ENCODE measurements at regions not wholly inside any gene's neighbourhood (a gene's known extent, or its start where the extent isn't known, plus 50 kb on each side); places are given as distances from the start of the nearest gene placed in this dataset.

- intact Hi-C loops (cut with micrococcal nuclease; ENCODE audit: unreplicated experiment): no loop called here
- H3K9me3 ChIP-seq (ENCODE audit: low read length): no peaks in the 10 kb centered on the region
- H3K4me2 ChIP-seq (ENCODE audit: low read length): no peak overlapping the region
- no peaks in the 10 kb centered on the region for H3K36me3 ChIP-seq (ENCODE audit: insufficient read depth, low read length)
- POLR2A ChIA-PET: no interaction called here
- H3K4me3 ChIP-seq (ENCODE audit: low read depth, low read length, poor library complexity, severe bottlenecking): no peak overlapping the region
- TF ChIP-seq CTCF (conservative IDR thresholded peaks at IDR 0.05; ENCODE audit: low read length) (no peak), EZH2phosphoT487 (IDR thresholded peaks at IDR 0.05; ENCODE audit: borderline replicate concordance, low read depth, low read length) (no peak)
- no TSS peak for BruUV-seq (replicated peaks)
- no peak overlapping the region for H3K27ac ChIP-seq (ENCODE audit: low read depth, low read length, poor library complexity, severe bottlenecking)
- no peaks in the 10 kb centered on the region for H3K9me2 ChIP-seq (ENCODE audit: insufficient read depth, low read length)
- CTCF ChIA-PET (ENCODE audit: unreplicated experiment): no interaction called here
- DNase-seq (ENCODE audit: low spot score): no peak
- no peaks in the 10 kb centered on the region for H4K20me1 ChIP-seq (ENCODE audit: insufficient read depth, low read length)
- no peak overlapping the region for H2AFZ ChIP-seq (ENCODE audit: low read length)
- no peaks in the 10 kb centered on the region for H3K79me2 ChIP-seq (ENCODE audit: insufficient read depth, low read depth, low read length)
- H3K4me1 ChIP-seq (ENCODE audit: insufficient read depth, low read length, poor library complexity, severe bottlenecking): no peaks in the 10 kb centered on the region
Measured at GRCh38 chr2:209125291-209125690, 298.6 kb upstream of the MAP2 start.

GRCh38 chr2:209138079-209138478, 285.8 kb upstream of the MAP2 start:
- DNase-seq (ENCODE audit: low spot score): no peak
- POLR2A ChIA-PET: no interaction called here
- Histone ChIP-seq H2AFZ (ENCODE audit: low read length) (no peak overlapping the region), H3K4me1 (ENCODE audit: insufficient read depth, low read length, poor library complexity, severe bottlenecking) (no peaks in the 10 kb centered on the region), H3K4me3 (ENCODE audit: low read depth, low read length, poor library complexity, severe bottlenecking) (no peak overlapping the region), H3K36me3 (ENCODE audit: insufficient read depth, low read length) (no peaks in the 10 kb centered on the region), H4K20me1 (ENCODE audit: insufficient read depth, low read length) (no peaks in the 10 kb centered on the region), H3K27ac (ENCODE audit: low read depth, low read length, poor library complexity, severe bottlenecking) (no peak overlapping the region), H3K9me3 (ENCODE audit: low read length) (no peaks in the 10 kb centered on the region), H3K79me2 (ENCODE audit: insufficient read depth, low read depth, low read length) (no peaks in the 10 kb centered on the region), H3K9me2 (ENCODE audit: insufficient read depth, low read length) (no peaks in the 10 kb centered on the region), H3K4me2 (ENCODE audit: low read length) (no peak overlapping the region)
- CTCF ChIA-PET (ENCODE audit: unreplicated experiment): no interaction called here
- TF ChIP-seq CTCF (conservative IDR thresholded peaks at IDR 0.05; ENCODE audit: low read length): no peak
- no peak for TF ChIP-seq EZH2phosphoT487 (IDR thresholded peaks at IDR 0.05; ENCODE audit: borderline replicate concordance, low read depth, low read length)
- intact Hi-C loops (cut with micrococcal nuclease; ENCODE audit: unreplicated experiment): no loop called here
- BruUV-seq (replicated peaks): no TSS peak

- Histone ChIP-seq H4K20me1 (ENCODE audit: insufficient read depth, low read length) (no peaks in the 10 kb centered on the region), H3K4me2 (ENCODE audit: low read length) (no peak overlapping the region), H3K9me2 (ENCODE audit: insufficient read depth, low read length) (no peaks in the 10 kb centered on the region), H2AFZ (ENCODE audit: low read length) (no peak overlapping the region), H3K36me3 (ENCODE audit: insufficient read depth, low read length) (no peaks in the 10 kb centered on the region), H3K79me2 (ENCODE audit: insufficient read depth, low read depth, low read length) (no peaks in the 10 kb centered on the region), H3K4me1 (ENCODE audit: insufficient read depth, low read length, poor library complexity, severe bottlenecking) (no peaks in the 10 kb centered on the region), H3K27ac (ENCODE audit: low read depth, low read length, poor library complexity, severe bottlenecking) (no peak overlapping the region), H3K4me3 (ENCODE audit: low read depth, low read length, poor library complexity, severe bottlenecking) (no peak overlapping the region), H3K9me3 (ENCODE audit: low read length) (no peaks in the 10 kb centered on the region)
- no peak for DNase-seq (ENCODE audit: low spot score)
- BruUV-seq (replicated peaks): no TSS peak
- intact Hi-C loops (cut with micrococcal nuclease; ENCODE audit: unreplicated experiment): no loop called here
- TF ChIP-seq EZH2phosphoT487 (IDR thresholded peaks at IDR 0.05; ENCODE audit: borderline replicate concordance, low read depth, low read length): no peak
- no peak for TF ChIP-seq CTCF (conservative IDR thresholded peaks at IDR 0.05; ENCODE audit: low read length)
- CTCF ChIA-PET (ENCODE audit: unreplicated experiment): no interaction called here
- POLR2A ChIA-PET: no interaction called here
Measured at GRCh38 chr2:209141142-209141541, 282.7 kb upstream of the MAP2 start.
